SU-DHL-6 (cell line): ENCODE measurements at regions not wholly inside any gene's neighbourhood (a gene's known extent, or its start where the extent isn't known, plus 50 kb on each side); places are given as distances from the start of the nearest gene placed in this dataset.

Experiments
- H2AFZ ChIP-seq: fragments of 200-600 bp; sonication (generic); 2 replicates; pipeline ENCODE4 v1.6.1; 2014; ENCODE audit warnings: low read depth, mild to moderate bottlenecking, moderate library complexity, mixed read lengths, antibody characterized with exemption, low read length; ENCODE audit not compliant: severe bottlenecking
- H3F3A ChIP-seq: fragments of 200-600 bp; shearing (Covaris generic); 2 replicates; pipeline ENCODE4 v1.6.0; 2016; ENCODE audit warnings: antibody characterized with exemption, mild to moderate bottlenecking; ENCODE audit not compliant: insufficient read depth
- H3K27ac ChIP-seq: fragments of 200-600 bp; sonication (generic); 2 replicates; pipeline ENCODE4 v1.5.1; 2016; ENCODE audit warnings: low read depth, mild to moderate bottlenecking, low read length, moderate library complexity, mixed read lengths
- H3K27me3 ChIP-seq: fragments of 200-600 bp; sonication (generic), shearing (Covaris generic); 2 replicates; pipeline ENCODE4 v1.6.0; 2014; ENCODE audit warnings: mild to moderate bottlenecking, low read length
- H3K36me3 ChIP-seq: fragments of 200-600 bp; sonication (generic); 2 replicates; pipeline ENCODE4 v1.6.1; 2014; ENCODE audit warnings: mild to moderate bottlenecking, low read length, mixed read lengths
- H3K4me2 ChIP-seq: fragments of 300-600, 200-600 bp; shearing (Covaris generic), sonication (generic); 2 replicates; pipeline ENCODE4 v1.6.0; 2014; ENCODE audit warnings: low read length, low read depth, mild to moderate bottlenecking; ENCODE audit not compliant: poor library complexity, severe bottlenecking
- H3K4me3 ChIP-seq: fragments of 200-600 bp; sonication (generic); 2 replicates; pipeline ENCODE4 v1.5.1; 2014; ENCODE audit warnings: antibody characterized with exemption, low read length, mild to moderate bottlenecking, mixed read lengths; ENCODE audit not compliant: insufficient read depth, poor library complexity, severe bottlenecking
- H3K79me2 ChIP-seq: fragments of 200-600 bp; sonication (generic); 2 replicates; pipeline ENCODE4 v1.6.1; 2014; ENCODE audit warnings: mild to moderate bottlenecking, low read length, moderate library complexity; ENCODE audit not compliant: insufficient read depth
- H3K9ac ChIP-seq: fragments of 200-600 bp; sonication (generic); 2 replicates; pipeline ENCODE4 v1.7.0; 2014; ENCODE audit warnings: mild to moderate bottlenecking, low read length
- H3K9me2 ChIP-seq: fragments of 200-600 bp; sonication (generic); replicated peaks from 2 replicates; pipeline ENCODE4 v1.6.1; 2014; ENCODE audit warnings: low read length; ENCODE audit not compliant: insufficient read depth
- H3K9me3 ChIP-seq: fragments of 200-600 bp; sonication (generic); 2 replicates; pipeline ENCODE4 v1.6.1; 2014; ENCODE audit warnings: low read length, mixed read lengths; ENCODE audit not compliant: insufficient read depth
- H4K20me1 ChIP-seq: fragments of 200-600 bp; sonication (generic); 2 replicates; pipeline ENCODE4 v1.6.1; 2014; ENCODE audit warnings: low read depth, mild to moderate bottlenecking, antibody characterized with exemption, low read length, moderate library complexity, mixed read lengths
- CTCF ChIP-seq: fragments of 200-600 bp; sonication (generic); IDR thresholded peaks from one replicate; pipeline ENCODE4 v1.5.1; 2017; ENCODE audit warnings: antibody characterized with exemption, mild to moderate bottlenecking, low read length, moderate library complexity; ENCODE audit not compliant: insufficient read depth, poor library complexity, severe bottlenecking
- EZH2phosphoT487 ChIP-seq: fragments of 200-600 bp; sonication (generic), shearing (Covaris generic); conservative IDR thresholded peaks from 2 replicates; pipeline ENCODE4 v1.6.1; 2018; ENCODE audit warnings: mild to moderate bottlenecking, antibody characterized with exemption, low read length, moderate library complexity, mixed read lengths

- H3F3A ChIP-seq, result no peaks in the 10 kb centered on the region
- H3K9ac ChIP-seq, result no peak overlapping the region
- H3K4me3 ChIP-seq, result no peak overlapping the region
- H3K27me3 ChIP-seq, result no peaks in the 10 kb centered on the region
- H3K27ac ChIP-seq, result no peak overlapping the region
- TF ChIP-seq EZH2phosphoT487 (no peak), CTCF (no peak)
- no peaks in the 10 kb centered on the region for H3K9me3 ChIP-seq
- no peaks in the 10 kb centered on the region for H3K9me2 ChIP-seq
- no peaks in the 10 kb centered on the region for H3K79me2 ChIP-seq
- no peak overlapping the region for H2AFZ ChIP-seq
- H3K4me2 ChIP-seq, result no peak overlapping the region
- H3K36me3 ChIP-seq, result no peaks in the 10 kb centered on the region
- H4K20me1 ChIP-seq, result no peaks in the 10 kb centered on the region
Observed at GRCh38 chr16:54459509-54460262, 173.1 kb upstream of the IRX3 start.

- no peak for TF ChIP-seq CTCF
- no peak for TF ChIP-seq EZH2phosphoT487
- no peak overlapping the region for H3K27ac ChIP-seq
- no peaks in the 10 kb centered on the region for H3K79me2 ChIP-seq
- H3K9ac ChIP-seq, result no peak overlapping the region
- no peak overlapping the region for H2AFZ ChIP-seq
- H4K20me1 ChIP-seq, result no peaks in the 10 kb centered on the region
- no peaks in the 10 kb centered on the region for H3K9me3 ChIP-seq
- no peak overlapping the region for H3K4me2 ChIP-seq
- no peaks in the 10 kb centered on the region for H3F3A ChIP-seq
- H3K9me2 ChIP-seq, result no peaks in the 10 kb centered on the region
- no peaks in the 10 kb centered on the region for H3K27me3 ChIP-seq
- H3K36me3 ChIP-seq, result no peaks in the 10 kb centered on the region
- H3K4me3 ChIP-seq, result no peak overlapping the region
Observed at GRCh38 chr16:54458923-54459322, 172.3 kb upstream of the IRX3 start.

- H3K9me2 ChIP-seq, result no peaks in the 10 kb centered on the region
- H3F3A ChIP-seq, result no peaks in the 10 kb centered on the region
- no peak overlapping the region for H3K4me2 ChIP-seq
- no peak for TF ChIP-seq CTCF
- no peak for TF ChIP-seq EZH2phosphoT487
- no peaks in the 10 kb centered on the region for H3K36me3 ChIP-seq
- no peaks in the 10 kb centered on the region for H3K27me3 ChIP-seq
- no peak overlapping the region for H2AFZ ChIP-seq
- H3K79me2 ChIP-seq, result no peaks in the 10 kb centered on the region
- H3K9me3 ChIP-seq, result no peaks in the 10 kb centered on the region
- no peak overlapping the region for H3K9ac ChIP-seq
- H4K20me1 ChIP-seq, result no peaks in the 10 kb centered on the region
- no peak overlapping the region for H3K27ac ChIP-seq
- no peak overlapping the region for H3K4me3 ChIP-seq
Observed at GRCh38 chr16:54456291-54456690, 169.7 kb upstream of the IRX3 start.
